Stimulated activated CD4-positive, alpha-beta T cell treated with anti-CD3 and anti-CD28 coated beads, Interleukin-12 subunit alpha, Interleukin-12 subunit beta, amount 100 ng/mL, for 24 hours (primary cell): ENCODE measurements at regions not wholly inside any gene's neighbourhood (a gene's known extent, or its start where the extent isn't known, plus 50 kb on each side); places are given as distances from the start of the nearest gene placed in this dataset.

Experiments used
- DNase-seq, 2 experiments: peaks; one replicate each; pipeline ENCODE4 v3.0.0-alpha.2; 2020; ENCODE audit warnings: low read depth in 2 of 2

- DNase-seq = no peak
Observed at GRCh38 chr2:59077981-59078531, 836.9 kb upstream of the FANCL start.

GRCh38 chr2:59077026-59077725, 836.1 kb upstream of the FANCL start:
- DNase-seq = no peak

GRCh38 chr2:59076079-59076619, 835.0 kb upstream of the FANCL start:
- no peak for DNase-seq

- DNase-seq = no peak
Observed at GRCh38 chr2:59074071-59074470, 832.9 kb upstream of the FANCL start.

GRCh38 chr2:59073286-59073685, 832.2 kb upstream of the FANCL start:
- no peak for DNase-seq

GRCh38 chr2:59068255-59068654, 827.1 kb upstream of the FANCL start:
- DNase-seq = no peak

DNA sequence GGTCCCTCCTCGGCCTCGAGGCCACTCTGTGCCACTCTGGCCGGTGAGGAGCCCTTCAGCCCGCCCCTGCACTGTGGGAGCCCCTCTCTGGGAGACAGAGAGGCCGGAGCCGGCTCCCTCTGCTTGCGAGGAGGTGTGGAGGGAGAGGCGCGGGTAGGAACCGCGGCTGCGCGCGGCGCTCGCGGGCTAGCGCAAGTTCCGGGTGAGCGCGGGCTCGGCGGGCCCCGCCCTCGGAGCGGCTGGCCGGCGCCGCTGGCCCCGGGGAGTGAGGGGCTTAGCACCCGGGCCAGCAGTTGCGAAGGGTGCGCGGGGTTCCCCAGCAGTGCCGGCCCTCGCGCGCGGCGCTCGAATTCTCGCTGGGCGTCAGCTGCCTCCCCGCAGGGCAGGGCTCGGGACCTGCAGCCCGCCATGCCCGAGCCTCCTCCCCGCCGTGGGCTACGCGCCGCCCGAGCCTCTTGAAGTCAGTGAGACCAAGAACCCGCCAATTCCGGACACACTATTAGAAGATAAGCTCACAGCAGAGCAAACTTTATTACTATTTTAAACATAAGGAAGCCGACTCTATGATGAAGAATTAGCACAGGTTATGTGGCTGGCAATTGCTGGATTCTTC, 825.8 kb upstream of the FANCL start:
- DNase-seq = no peak

- no peak for DNase-seq
Observed at GRCh38 chr2:59047373-59047995, 806.4 kb upstream of the FANCL start.

DNA sequence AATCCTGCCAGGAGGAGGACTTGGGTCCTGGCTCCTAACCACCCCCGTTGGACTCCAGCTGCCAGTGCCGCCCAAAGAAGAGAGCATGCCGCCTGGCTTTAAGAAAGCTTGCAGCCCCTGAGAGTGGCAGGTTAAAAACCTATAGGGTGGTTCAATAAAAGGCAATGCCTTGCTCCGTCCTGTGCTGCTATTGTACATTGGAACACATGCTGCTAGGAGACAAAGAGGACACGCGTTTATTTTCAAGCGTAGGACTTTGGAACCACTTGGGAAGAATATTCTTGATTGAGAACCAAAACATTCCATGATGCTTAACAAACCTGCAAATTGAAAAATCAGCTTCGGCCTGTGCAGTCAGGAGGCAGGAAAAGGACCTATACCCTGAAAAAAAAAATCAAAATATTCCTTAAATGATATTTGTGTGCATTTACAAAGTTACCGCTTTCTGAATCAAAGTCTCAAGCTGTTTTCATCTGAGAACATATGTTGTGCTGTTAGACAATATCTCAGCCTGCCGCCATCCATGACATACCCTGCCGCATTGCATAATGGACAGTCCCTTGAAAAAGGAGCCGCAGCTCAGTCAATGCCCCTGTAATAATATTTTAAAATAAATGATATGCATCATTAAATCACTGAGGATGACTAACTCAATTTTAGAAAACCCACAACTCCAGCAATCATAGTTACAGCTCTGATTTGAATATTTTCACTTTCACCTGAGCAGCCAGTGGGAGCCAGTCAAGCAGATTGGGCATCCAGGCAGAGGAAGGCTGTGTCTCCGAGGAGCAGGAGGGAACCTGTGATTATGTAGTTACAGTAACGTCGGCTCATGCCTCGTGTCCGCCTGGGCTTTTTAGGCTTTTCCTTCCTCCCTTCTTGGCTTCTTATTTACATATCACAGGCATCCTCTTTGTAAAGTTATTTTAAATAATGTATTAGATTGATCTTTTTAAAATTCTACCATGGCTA, 805.6 kb upstream of the FANCL start:
- no peak for DNase-seq

GRCh38 chr2:59044736-59045135, 803.6 kb upstream of the FANCL start:
- DNase-seq = no peak

DNA sequence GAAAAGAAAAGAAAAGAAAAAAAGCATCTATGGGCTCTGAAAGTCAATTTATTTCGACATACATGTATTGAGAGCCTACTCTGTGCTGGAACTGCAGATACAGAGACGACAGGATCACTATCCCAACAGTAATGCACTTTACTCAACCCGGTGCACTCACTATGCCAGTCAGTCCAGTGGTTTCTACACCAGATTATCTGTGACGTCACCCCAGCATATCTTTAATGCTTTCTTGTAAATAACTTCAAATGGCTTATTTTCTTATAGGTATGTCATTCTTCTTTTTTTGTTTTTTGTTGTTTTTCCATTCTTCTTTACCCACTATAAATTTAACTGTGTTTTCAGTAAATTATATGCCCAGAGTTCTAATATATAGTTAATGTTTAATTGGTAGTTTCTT, 800.0 kb upstream of the FANCL start:
- DNase-seq = no peak

DNA sequence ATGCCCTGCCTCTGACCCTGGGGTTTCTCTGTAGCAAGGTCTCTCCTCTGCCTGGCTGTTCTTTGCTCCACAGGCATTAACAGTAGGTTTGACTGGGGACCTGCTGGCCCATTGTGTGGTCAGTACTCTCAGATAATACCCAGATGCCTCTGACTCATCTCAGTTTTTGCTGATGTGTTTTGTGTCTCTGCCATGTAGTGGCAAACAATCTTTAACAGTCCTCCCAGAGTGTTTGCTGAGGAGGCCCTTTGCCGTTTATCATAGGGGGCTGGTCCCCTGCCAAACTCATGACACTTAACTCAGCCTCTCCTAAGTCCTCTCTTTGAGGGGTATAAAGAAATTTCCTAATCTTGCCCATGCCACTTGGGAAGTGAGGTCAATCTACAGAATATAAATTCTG, 793.7 kb upstream of the FANCL start:
- DNase-seq = no peak

- DNase-seq = no peak
Observed at GRCh38 chr2:59034106-59034505, 793.0 kb upstream of the FANCL start.

DNA sequence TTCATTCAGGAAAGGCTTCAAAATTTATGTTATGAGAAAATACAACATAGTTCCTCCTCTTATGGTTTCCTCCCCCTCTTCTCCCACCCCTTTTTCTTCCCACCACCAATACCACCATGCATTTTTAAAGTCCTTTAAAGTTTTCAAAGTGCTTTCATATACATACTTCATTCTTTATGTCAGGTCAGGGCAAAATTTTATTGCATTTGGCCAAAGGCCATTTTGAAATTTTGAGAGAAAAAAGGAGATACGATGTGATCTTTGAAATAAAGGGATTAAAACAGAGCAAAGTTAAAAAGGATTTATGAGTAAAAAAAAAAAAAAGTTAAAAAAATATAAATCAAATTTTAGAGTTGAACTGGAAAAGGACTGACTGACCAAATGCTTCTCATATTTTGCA, 792.5 kb upstream of the FANCL start:
- DNase-seq = no peak

DNA sequence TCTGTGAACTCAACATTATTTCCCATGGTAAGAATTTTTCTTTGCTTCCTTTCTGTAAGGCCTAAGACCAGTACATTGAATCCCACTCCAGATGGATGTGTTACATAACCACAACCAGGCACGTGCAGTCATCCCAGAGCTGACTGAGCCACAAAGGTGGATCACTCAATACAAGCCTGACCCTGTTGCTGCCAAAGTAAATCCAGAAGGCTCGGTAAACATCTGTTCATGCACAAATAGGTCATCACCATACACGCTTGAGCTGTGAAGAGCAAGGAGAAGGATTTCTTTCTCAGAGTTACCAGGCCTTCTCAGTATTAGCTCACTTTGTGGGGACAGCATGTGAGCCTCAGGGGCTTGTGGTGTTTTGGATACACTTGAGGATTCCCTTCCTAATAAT, 791.4 kb upstream of the FANCL start:
- DNase-seq = no peak

DNA sequence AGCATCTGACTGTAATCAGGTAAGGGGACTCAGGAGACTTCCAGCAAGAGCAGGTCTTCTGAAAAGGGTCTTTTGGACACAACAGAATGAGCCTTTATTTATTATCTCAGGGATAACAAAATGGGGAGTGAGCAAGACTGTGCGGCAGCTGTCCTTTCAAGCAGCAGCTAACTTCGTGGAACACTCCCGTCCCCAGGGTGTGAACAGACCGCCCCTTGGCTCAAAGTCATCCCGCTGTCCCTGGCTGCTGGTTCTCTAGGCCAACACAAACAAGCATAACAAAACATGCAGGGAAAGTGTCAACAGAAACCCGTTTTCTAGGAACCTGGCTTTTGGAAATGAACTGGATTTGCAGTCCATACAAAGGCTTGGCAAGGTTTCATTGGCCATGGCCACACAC, 787.9 kb upstream of the FANCL start:
- DNase-seq = no peak

DNA sequence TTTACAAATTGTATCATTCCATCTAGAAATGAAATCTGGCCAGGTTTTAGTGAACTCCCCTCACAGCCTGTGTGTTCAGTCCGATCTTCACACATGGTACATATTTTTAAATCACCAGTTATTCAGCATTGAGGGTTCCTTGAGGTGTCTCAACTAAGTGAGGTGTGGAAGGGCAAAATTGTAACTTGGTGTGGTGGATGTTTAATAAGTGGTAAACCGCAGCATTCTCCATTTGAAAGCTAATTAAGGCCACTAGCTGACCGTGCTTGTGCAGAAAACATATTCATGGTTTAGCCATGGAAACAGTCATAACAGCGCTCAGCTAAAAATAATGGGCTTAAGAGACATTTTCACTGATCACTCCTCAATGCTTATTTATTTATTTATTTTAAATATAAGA, 786.2 kb upstream of the FANCL start:
- DNase-seq = no peak

DNA sequence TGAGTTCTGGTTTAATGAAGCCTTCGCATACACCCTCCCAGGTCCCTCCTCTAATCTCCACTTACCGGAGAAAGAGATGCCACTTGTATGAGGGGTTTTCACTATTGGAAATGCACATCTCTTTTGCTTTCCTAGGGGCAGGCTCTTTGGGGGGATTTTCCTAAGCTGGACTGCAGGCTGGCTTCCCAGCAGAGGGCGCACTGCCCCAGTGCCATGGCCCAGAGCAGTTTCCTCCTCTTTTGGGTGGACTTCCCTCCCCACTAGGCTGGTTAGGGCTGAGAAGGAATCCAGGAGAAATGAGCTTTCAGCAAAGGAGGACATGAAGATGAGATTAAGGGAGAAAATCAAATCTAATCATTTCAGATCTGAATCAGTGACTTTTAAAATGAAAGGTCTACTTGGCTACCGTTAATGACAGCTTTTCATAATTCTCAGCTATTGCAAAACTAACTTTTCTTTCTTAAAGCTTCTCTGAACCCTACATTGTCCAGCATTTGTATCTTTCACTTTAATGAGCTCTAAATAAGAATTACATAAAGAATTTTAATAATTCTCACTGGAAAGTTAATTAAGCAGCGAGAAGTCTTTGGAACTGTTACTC, 784.1 kb upstream of the FANCL start:
- DNase-seq = no peak

DNA sequence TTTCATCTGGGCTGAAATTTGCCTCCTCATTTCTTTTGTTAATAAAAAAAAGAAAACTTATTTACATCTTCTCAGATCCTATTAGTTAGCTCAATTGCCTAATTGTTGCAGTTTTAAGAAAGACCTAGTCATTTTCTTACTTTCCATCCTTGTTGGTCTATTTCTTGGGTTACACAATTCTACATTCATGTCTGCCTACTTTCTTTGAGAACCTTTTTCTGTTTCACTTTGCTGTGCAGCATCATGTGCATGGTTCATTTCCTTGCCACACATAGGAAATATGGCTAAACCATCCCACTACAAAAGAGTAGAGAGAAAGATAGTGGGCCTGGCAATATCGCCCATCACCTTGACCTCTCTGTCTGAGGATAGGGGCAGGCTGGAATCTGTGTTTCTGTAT, 780.7 kb upstream of the FANCL start:
- no peak for DNase-seq

- no peak for DNase-seq
Observed at GRCh38 chr2:59019566-59020159, 778.5 kb upstream of the FANCL start.

GRCh38 chr2:59018737-59019136, 777.6 kb upstream of the FANCL start:
- DNase-seq = no peak
